CD4-positive, alpha-beta T cell treated with Interleukin-15 for 1 hour (primary cell): ENCODE measurements at regions not wholly inside any gene's neighbourhood (a gene's known extent, or its start where the extent isn't known, plus 50 kb on each side); places are given as distances from the start of the nearest gene placed in this dataset.

Experiments
- DNase-seq: peaks from one replicate; pipeline ENCODE4 v3.0.0-alpha.2; 2020

DNA sequence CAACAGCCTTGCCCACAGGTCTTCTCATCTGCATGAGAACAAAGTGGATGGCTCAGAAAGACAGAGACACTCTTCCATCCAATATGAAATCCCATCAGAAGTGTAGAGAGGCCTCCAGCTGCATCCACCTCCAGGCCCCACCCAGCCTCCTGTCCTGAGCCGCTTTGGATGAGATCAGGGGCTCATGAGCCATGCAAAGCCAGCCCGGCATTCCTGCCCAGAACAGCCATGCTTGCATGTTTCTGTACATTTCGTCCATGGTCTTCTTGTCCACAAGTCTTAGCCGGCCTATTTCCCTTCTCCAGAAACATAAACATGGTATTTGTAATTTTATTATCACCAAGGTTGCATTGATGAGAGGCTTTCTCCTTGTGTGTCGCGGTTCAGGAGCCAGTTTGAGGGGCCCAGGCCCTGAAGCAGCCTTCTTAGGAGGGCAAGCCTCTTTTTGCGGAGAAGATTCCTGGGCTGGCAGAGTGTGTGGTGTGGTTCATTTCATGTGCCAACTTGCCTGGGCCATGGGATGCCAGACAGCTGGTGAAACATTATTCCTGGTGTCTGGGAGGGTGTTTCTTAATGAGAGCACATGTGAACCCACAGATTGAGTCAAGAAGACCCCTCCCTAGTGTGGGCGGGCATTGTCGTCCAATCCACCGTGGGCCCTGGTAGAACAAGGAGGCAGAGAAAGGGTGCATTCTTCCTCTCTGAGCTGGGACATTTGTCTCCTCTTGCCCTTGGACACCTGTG lies 928.9 kb downstream of the TBC1D22A start:
- DNase-seq: no peak

DNA sequence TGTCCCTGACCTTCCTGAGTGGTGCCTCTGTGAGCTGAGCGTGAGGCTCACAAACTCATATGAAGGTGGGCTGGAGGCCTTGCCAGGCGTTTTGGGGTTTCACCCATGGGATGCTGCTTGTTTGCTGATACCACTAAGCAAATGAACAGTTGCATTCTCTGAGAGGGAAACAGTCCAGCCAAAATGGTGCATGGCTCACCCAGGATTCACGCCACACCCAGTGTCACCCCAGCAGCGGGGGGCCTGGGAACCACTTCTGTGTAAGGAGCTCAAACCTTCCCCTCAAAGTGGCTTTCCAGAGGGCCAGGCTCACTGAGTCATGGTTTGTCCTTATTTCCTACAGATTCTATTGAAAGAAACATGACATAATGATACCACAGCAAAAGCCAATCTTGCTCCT lies 928.1 kb downstream of the TBC1D22A start:
- DNase-seq: no peak

DNA sequence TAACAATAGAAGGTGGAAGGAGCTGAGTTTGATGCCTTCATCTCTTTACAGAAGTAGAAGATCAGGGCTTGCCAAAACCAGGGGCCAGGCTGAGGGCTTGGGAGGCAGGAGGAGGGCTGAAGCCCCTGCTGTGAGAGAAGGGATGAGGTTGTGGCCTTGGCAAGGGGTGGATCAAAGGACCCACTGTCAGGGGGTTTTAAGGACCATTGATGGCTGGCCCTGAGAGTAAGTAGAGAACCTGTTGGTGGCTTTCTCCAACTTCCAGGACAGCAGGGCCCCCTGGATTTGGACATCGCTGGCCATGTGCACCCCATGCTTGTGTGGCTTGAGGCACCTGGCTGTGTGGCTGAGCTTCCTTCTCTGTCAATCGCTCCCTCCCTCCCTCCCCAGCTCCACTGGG lies 927.7 kb downstream of the TBC1D22A start:
- DNase-seq: no peak

DNA sequence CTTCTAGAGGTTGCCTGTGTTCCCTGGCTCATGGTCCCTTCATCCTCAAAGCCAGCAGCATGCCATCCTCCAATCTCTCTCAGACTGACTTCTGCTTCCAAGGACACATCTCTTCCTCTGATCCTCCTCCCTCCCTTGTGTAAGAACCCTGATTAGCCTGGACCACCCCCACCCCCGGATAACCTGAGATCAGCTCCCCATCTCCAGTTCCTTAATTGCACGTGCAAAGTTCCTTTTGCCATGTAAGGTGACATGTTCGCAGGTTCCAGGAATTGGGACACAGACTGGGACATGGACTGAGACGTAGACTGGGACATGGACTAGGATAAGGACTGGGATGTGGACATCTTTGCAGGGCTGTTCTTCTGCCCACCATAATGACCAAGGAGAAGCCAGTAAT lies 925.3 kb downstream of the TBC1D22A start:
- DNase-seq: no peak

DNA sequence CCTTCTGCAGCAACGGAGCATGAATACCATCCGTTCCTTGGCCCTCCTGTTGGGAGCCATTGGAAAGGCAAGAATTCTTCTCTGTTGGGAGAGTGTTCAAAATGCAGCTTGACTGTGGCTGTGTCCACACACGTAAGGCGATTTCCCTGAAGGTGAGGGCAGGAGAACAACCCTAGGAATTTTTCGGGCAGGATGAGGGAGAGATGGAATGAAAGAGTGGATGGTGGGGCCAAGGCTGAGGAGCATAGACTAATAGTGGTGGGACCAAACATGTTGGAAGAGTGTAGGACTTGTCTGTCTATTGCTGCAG lies 924.9 kb downstream of the TBC1D22A start:
- no peak for DNase-seq

DNA sequence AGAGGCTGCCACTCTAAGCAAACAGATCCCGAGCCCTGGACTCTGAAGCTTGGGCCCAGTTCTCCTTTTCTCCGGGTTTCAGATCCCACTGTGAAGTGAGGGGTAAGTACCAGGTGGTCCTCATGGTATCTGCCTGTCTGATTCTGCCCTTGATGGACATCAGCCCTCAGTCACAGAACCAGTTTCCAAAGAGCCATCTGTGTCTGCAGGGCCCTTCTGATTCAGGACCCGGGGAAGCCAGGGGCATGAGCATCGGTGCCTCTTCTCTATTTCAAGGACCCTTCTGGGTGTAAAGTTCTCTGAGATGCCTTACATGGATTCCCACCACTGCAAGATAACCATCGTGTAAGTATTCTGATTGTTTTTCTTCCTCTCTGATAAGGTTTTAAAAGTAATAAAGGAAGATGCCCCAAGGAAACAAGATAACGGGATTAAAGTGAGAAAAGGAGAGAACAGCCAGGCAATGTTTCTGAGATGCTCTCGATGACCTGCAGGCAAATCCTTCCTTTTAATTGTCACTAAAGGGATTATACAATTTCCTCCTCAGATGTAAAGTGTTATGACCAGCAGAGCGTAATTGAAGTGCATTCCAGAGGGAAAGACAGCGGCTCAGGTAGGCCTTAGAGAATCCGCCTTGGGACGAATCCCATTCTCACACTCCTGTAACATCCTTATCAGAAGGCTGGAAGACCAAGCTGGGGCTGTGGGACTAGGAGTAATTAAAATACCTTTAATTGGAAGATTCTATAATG lies 924.3 kb downstream of the TBC1D22A start:
- DNase-seq: no peak

DNA sequence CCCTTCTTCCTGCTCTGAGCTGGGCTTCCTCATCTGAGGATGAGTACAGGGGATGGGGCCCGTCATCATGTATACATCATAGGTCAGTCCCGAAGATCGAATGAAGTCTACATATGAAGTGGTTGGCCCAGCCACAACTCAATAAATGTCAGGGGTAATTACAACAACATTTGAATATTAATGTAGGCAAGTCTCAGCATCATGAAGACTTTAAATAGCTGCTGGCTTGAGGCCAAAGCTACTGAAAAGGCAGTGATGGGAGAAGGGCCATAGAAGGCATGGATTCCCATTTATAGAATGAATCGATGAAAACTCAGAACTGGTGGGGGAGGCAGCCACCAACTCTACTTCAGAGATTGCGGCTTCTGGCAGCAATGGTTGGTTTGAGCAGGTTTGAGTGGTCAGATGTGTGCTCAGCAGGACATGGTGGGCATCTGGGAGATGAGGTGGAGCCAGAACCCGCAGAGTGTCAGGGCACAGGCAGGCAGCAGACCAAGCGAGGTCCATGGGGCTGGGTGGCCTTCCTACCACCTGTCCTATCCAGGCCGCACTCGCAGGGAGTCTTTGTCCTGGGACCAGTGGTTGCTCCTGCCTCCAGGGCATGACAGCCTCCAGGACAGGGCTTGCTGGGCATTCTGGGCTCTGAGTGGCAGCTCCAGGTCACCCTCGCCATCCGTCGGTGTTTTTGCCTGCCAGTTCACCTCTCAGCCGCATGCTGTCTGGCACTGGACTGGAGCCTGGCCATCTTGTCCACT lies 919.1 kb downstream of the TBC1D22A start:
- DNase-seq: no peak

DNA sequence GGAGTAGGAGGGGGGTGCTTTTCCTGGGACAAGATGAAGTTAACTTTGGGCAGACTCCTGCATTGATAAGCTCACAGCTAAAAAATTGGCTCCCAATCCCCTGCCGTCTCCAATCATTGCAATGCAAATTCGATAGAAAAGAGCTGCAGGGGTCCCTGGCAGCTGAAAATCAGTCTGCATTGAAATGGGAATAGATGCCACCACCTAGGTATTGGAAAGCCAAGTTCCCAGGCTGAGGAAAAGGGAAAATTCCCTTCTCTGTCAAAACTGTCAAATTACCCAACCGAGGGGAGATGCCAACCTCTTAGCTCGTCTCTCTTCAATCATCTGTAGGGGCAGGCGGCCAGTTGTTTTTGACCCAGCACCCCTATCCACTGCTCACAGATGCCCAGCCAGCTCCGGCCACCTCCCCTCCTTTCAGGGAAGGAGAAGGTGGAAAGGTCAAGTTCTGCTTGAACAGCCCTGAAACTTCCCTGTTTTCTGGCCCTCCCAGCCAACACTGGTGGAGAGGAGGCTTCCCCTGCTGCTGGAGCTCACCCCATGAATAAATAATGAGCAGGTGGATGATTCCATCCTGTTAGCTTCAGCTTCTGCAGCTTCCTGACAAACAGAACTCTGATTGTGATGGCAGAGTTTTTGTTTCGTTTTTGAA lies 916.3 kb downstream of the TBC1D22A start:
- no peak for DNase-seq

DNA sequence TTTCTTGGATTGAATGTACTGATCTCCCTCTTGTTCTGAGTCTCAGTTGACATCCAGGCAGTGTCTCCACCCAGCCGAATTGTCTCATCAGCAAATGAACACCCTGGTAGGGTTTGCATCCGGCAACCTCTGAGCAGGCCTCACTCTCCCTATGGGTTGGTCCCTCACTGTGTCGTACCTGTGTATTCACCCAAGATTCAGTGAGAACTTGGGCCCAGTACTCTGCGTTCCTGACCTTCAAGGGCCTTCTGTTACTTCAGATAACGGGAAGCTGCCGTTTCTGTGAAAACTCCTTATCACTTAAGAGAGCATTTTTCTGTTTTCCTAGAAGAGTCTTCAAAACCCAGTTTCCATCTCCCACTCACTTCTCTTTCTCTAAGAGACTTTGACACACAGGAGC lies 915.6 kb downstream of the TBC1D22A start:
- no peak for DNase-seq

DNA sequence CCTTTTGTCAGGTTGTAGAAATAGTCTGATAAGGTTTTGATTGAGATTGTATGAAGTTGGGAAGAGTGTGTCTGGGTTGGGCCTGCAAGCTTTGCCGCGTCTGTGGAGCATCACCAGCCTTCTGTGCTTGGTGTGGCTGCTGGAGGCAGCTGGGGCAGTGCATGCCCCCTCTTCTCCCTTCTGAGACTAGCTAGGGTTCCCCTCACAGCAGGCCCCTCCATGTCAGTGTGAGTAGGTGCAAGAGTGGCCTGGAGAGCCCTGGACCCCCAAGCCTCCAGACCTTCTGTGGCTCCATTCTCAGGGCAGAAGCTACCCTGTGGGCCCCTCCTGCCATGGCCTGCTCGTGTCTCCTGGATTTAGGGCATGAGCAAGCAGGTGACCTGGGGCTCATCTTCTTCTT lies 914.2 kb downstream of the TBC1D22A start:
- DNase-seq: no peak

DNA sequence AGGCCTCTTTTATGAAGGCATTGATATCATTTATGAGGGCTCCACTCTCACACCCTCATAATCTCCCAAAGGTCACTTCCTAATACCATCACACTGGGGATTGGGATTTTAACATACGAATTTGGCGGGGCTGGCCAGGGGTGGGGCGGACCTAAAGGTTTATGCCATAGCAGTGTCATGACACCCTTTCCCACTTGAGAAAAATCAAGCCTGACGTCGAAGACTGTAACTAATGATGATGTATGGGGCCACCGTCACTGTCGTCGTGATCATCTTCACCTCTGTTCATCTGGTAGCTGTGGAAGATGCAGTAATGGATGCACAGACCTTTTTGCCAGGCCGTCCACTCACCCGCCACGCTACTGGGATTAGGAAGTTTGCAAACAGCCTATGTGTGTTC lies 912.1 kb downstream of the TBC1D22A start:
- no peak for DNase-seq

DNA sequence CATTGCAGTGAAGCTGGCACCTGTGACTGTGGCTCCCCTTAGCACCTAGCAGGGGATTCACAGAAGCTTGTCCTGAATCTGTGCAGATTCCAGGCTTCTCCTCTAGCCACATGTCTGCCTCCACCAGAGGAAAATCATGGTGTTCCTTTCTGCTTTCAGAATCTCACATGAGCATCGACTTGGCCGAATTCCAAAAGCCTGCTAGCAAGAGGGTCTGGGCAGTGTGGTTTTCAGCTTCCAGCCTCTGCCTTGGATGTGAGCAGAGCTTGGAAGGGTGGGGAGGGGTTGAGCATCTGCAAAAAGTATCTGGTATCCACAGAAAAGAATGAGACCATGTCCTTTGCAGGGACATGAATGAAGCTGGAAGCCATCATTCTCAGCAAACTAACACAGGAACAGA lies 911.1 kb downstream of the TBC1D22A start:
- DNase-seq: no peak

DNA sequence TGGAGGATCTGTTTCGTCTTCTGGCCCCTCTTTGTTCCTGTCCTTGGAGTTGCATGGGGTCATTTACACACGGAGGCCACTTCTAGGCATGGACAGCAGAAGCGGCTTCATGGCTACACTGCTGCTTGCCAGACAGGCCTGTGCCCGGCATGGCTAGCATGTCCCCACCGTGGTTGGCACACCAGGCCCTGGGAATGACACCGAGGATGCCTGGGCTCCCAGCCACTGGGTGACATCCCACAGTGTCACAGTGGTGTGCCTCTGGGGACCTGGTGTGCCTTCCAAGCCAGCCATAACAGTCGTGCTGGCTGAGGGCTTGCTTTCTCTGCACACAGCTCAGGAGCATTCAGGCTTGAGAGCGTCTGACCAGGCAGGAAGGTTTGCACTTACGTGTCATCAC lies 910.1 kb downstream of the TBC1D22A start:
- no peak for DNase-seq

DNA sequence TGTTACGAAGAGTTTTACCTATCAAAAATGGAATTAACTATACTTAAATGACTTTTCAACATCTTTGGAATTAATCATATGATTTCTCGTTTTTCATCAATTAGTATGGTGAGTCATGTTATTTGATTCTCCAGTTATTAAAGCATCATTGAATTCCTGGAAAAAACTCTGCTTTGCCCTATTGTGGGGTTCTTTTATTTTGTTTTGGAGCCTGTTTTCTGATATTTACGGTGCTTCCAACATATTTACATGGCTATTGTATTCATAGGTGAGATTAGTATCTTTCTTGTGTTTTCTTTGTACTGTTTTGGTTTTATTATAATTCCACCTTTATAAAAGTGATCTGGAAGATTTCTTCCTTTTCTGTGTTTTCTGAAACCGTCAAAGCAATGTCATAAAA lies 902.7 kb downstream of the TBC1D22A start:
- no peak for DNase-seq

DNA sequence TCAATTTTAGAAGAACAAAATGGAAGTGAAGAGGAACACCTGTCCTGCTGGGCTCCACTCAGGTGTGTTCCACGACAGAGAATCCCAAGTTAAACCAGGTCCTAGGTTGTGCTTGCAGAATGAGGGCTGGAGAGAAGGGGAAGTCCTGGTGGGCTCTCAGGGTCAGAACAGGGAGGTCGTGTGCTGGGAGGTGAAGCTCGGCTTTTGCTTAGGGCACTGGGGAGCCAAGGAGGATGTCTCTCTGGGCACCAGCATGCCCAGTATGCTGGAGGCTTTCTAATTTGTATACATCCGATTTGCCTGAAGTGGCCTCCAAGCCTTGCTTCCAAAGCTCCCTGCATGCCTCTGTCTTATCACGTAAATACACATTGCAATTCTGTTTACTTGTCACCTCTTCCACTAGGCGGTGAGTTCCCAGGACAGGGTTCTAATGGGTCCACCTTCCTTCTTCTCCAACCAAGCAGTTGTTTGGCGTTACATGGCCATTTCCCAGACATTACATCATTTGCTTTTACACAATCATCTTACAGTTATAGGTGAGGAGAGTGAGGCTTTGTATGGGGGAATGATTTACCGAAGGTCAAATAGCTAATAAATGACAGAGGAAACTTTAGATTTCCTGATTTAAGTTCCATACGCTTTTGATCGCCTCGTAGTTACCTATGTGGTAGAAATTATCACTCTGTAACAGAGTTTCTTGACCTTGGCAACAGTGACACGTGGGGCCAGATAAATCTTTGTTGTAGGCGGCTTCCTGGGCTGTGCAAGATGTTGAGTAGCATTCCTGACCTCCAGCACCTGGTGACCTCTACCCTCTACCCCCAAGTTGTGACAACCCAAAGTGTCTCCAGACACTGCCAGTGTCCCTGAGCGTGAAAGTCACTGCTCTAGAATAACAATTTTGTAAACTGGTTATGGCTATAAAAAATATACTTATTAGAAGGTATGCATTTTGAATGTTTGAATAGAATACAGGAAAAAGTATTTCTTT lies 901.5 kb downstream of the TBC1D22A start:
- DNase-seq: no peak

DNA sequence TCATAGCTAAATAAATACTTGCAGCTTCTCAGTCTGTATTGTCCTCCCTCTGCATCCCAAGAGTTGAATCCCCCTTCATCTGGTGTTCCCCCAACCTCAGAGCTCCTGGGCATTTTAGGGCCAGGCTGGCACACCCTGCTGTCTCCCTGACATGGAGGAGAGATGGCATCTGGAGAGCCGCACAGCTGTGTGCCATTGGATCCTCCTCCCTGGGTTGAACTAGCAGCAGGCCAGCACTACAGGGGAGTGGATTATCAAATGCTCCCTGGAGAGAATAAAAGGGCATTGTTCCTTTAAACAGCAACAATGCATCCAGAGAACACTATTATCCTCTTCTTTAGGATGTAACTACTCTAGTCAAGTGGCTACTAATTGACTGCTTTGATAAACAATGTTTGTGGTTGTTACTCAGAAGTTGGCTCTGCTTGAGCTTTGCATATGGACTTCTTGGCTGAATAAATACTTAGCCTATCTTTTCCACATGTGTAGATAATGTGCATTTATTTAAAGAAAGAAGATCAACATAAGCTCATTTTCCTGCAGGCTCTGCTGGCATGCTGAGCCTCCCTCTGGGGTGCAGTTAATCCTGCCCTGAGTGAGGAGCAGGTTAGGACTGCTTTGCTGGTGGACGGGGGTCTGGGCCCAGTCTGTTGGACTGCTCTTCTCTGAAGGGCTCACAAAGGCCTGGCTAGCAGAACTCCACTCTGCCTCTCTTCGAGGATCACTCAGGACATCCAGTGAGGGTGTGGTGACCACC lies 897.2 kb downstream of the TBC1D22A start:
- DNase-seq: no peak

DNA sequence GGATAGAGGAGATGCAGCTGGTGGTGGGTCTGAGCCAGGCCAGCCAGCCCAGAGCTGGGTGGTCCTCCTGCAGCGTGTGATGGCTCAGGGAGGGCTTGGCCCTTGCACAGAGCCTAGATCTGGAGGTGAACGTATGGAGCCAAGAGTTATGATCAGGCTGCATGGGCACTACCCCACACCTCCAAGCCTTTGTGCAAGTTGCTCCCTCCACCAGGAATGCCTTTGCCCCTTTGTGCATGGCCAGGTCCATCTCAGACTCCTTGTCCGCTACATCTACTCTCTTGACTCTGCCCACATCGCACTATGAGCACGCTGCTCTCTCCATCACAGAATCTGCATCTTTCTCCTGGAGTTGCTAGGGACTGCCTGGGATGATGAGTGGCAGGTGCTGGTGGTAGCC lies 895.7 kb downstream of the TBC1D22A start:
- DNase-seq: no peak

DNA sequence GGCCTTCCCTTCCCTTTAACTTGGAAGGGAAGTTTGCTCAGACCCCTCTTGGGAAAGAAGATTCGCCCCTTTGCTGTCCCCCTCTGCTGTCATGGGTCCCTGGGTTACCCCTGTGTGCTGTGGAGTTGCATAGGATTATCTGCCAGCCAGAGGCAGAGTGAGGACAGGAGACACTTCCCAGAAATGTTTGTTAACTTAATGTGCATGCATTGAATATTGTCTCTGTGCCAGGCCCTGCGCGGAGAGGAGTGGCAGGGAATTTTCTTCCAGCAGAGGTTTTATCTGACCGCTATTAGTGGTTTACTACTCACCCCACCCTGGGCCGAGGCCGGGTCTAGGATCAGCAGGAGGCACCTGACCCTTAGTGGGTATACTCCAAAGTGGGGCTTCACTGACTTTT lies 894.8 kb downstream of the TBC1D22A start:
- no peak for DNase-seq

DNA sequence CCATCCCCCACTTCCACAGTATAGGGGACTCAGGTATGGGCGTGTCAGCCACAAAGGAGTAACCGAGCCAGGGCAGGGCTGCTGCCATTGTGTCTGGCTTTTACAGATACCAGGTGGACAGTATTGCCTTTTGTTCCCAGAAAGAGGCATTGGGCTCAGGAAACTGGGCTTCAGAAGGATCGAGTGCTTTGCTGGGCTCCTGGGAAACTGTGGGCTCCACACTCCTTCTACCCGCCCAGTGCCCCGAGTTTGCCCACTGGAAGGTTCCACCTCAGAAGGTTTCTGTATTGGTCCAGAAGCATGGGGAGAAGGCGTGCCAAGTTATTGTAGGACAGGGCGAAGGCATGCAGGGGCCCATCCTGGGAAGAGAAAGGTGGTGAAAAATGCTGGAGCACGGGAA lies 894.4 kb downstream of the TBC1D22A start:
- no peak for DNase-seq

DNA sequence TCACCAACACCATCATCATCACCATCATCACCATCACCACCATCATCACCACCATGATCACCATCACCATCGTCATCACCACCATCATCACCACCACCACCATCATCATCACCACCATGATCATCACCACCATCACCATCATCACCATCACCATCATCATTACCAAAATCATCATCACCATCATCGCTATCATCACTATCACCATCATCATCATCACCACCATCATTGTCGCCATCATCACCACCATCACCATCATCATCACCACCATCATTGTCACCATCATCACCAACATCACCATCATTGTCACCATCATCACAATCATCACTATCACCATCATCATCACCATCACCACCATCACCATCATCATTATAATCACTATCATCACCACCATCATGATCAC lies 893.5 kb downstream of the TBC1D22A start:
- no peak for DNase-seq

DNA sequence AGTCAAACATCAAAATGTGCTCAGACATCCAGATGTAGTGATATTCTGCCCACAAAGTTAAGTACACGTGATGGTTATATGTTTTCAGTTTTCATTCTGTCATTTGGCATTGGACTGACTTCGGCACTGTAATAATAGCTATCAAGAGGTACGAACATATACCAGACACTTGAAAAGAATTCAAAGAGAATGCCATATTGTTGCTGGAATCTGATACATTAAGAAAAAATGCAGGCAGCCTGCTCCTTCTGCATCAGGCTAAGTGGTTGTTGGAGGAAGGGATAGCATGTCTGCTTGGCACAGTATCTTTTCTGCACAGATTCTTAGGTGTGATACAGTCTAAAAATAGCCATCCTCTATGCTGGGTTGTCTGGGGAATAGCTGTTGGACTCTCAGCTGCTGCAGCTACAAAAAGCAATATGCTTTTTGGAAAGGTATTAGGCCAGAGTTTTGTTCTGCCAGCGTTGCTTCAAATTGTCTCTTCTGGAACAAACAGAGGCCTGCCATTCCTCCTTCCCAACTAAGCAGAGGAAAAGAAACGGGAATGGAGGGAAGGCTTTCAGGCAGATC lies 892.6 kb downstream of the TBC1D22A start:
- DNase-seq: no peak
